Activated CD4-positive, alpha-beta T cell treated with anti-CD3 and anti-CD28 coated beads, Interleukin-2, amount 50 U/mL, for 48 hours (primary cell): ENCODE measurements at regions not wholly inside any gene's neighbourhood (a gene's known extent, or its start where the extent isn't known, plus 50 kb on each side); places are given as distances from the start of the nearest gene placed in this dataset.

Source experiments
- DNase-seq, 2 experiments: peaks; one replicate each; pipeline ENCODE4 v3.0.0-alpha.2; 2020

GRCh38 chr2:239700686-239701345 is 300.0 kb upstream of the HDAC4 start:
- DNase-seq = no peak

- DNase-seq = no peak
Measured at GRCh38 chr2:239697399-239698164, 296.8 kb upstream of the HDAC4 start.

- DNase-seq = no peak
Measured at GRCh38 chr2:239696559-239697207, 295.9 kb upstream of the HDAC4 start.

- no peak for DNase-seq
Measured at GRCh38 chr2:239695728-239696240, 295.0 kb upstream of the HDAC4 start.

- DNase-seq = no peak
Measured at GRCh38 chr2:239695106-239695727, 294.4 kb upstream of the HDAC4 start.

GRCh38 chr2:239694487-239694886 is 293.7 kb upstream of the HDAC4 start:
- DNase-seq = no peak

GRCh38 chr2:239693761-239694415 is 293.1 kb upstream of the HDAC4 start:
- DNase-seq = no peak

- DNase-seq = no peak
Measured at GRCh38 chr2:239693330-239693729, 292.5 kb upstream of the HDAC4 start.

- no peak for DNase-seq
Measured at GRCh38 chr2:239692919-239693318, 292.1 kb upstream of the HDAC4 start.

- DNase-seq = no peak
Measured at GRCh38 chr2:239692362-239692851, 291.6 kb upstream of the HDAC4 start.

GRCh38 chr2:239691720-239692119 is 290.9 kb upstream of the HDAC4 start:
- no peak for DNase-seq

- DNase-seq = no peak
Measured at GRCh38 chr2:239690651-239691631, 290.1 kb upstream of the HDAC4 start.

GRCh38 chr2:239689985-239690384 is 289.2 kb upstream of the HDAC4 start:
- no peak for DNase-seq

GRCh38 chr2:239689410-239689809 is 288.6 kb upstream of the HDAC4 start:
- no peak for DNase-seq

GRCh38 chr2:239688840-239689239 is 288.0 kb upstream of the HDAC4 start:
- no peak for DNase-seq

- no peak for DNase-seq
Measured at GRCh38 chr2:239688122-239688681, 287.4 kb upstream of the HDAC4 start.

GRCh38 chr2:239687441-239687840 is 286.6 kb upstream of the HDAC4 start:
- DNase-seq = no peak

- no peak for DNase-seq
Measured at GRCh38 chr2:239685965-239686364, 285.1 kb upstream of the HDAC4 start.

GRCh38 chr2:239685556-239685955 is 284.7 kb upstream of the HDAC4 start:
- DNase-seq = no peak

GRCh38 chr2:239684996-239685395 is 284.2 kb upstream of the HDAC4 start:
- no peak for DNase-seq

- no peak for DNase-seq
Measured at GRCh38 chr2:239684271-239684810, 283.5 kb upstream of the HDAC4 start.
